ENCODE measurements at regions not wholly inside any gene's neighbourhood (a gene's known extent, or its start where the extent isn't known, plus 50 kb on each side); places are given as distances from the start of the nearest gene placed in this dataset.

- TF ChIP-seq, protein P1, sequence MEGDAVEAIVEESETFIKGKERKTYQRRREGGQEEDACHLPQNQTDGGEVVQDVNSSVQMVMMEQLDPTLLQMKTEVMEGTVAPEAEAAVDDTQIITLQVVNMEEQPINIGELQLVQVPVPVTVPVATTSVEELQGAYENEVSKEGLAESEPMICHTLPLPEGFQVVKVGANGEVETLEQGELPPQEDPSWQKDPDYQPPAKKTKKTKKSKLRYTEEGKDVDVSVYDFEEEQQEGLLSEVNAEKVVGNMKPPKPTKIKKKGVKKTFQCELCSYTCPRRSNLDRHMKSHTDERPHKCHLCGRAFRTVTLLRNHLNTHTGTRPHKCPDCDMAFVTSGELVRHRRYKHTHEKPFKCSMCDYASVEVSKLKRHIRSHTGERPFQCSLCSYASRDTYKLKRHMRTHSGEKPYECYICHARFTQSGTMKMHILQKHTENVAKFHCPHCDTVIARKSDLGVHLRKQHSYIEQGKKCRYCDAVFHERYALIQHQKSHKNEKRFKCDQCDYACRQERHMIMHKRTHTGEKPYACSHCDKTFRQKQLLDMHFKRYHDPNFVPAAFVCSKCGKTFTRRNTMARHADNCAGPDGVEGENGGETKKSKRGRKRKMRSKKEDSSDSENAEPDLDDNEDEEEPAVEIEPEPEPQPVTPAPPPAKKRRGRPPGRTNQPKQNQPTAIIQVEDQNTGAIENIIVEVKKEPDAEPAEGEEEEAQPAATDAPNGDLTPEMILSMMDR (IDR thresholded peaks at IDR 0.05; ENCODE audit: low read depth, low read length, poor library complexity, severe bottlenecking) = no peak
- TF ChIP-seq EZH2phosphoT487 (IDR thresholded peaks at IDR 0.05; ENCODE audit: borderline replicate concordance, low read length) = no peak
Measured at GRCh38 chr5:30930736-30931135, 262.8 kb upstream of the CDH6 start.
